ENCODE measurements at regions not wholly inside any gene's neighbourhood (a gene's known extent, or its start where the extent isn't known, plus 50 kb on each side); places are given as distances from the start of the nearest gene placed in this dataset.

GRCh38 chr18:70446063-70446462, 157.2 kb downstream of the SOCS6 start:
- peaks cover 30% of the 10 kb centered on the region for H3K9me3 ChIP-seq (ENCODE audit: insufficient read depth, low read length)
- TF ChIP-seq ZNF274 (IDR thresholded peaks at IDR 0.05; ENCODE audit: low read depth, low read length), result no peak
- TF ChIP-seq SUZ12 (IDR thresholded peaks at IDR 0.05; ENCODE audit: extremely low read depth, insufficient read depth, insufficient read length), result no peak
- no peak for TF ChIP-seq YY1 (IDR thresholded peaks at IDR 0.05; ENCODE audit: insufficient read depth, insufficient read length)
- DNase-seq (ENCODE audit: low read depth, low spot score), result no peak
- H3K4me3 ChIP-seq (ENCODE audit: insufficient read length, low read depth), result no peak overlapping the region
- H3K9ac ChIP-seq (ENCODE audit: insufficient read length, low read depth), result no peak overlapping the region
- no peaks in the 10 kb centered on the region for H3K4me1 ChIP-seq (ENCODE audit: insufficient read depth, insufficient read length)
- no peaks in the 10 kb centered on the region for H3K36me3 ChIP-seq (ENCODE audit: insufficient read depth, insufficient read length, low read length)
- H3K27me3 ChIP-seq (ENCODE audit: insufficient read depth, insufficient read length), result no peaks in the 10 kb centered on the region

GRCh38 chr18:70442933-70443332, 154.1 kb downstream of the SOCS6 start:
- no peak for DNase-seq (ENCODE audit: low read depth, low spot score)
- H3K4me3 ChIP-seq (ENCODE audit: insufficient read length, low read depth), result no peak overlapping the region
- no peak for TF ChIP-seq SUZ12 (IDR thresholded peaks at IDR 0.05; ENCODE audit: extremely low read depth, insufficient read depth, insufficient read length)
- TF ChIP-seq ZNF274 (IDR thresholded peaks at IDR 0.05; ENCODE audit: low read depth, low read length), result no peak
- TF ChIP-seq YY1 (IDR thresholded peaks at IDR 0.05; ENCODE audit: insufficient read depth, insufficient read length), result no peak
- H3K27me3 ChIP-seq (ENCODE audit: insufficient read depth, insufficient read length), result no peaks in the 10 kb centered on the region
- no peak overlapping the region for H3K9ac ChIP-seq (ENCODE audit: insufficient read length, low read depth)
- no peaks in the 10 kb centered on the region for H3K4me1 ChIP-seq (ENCODE audit: insufficient read depth, insufficient read length)
- no peaks in the 10 kb centered on the region for H3K36me3 ChIP-seq (ENCODE audit: insufficient read depth, insufficient read length, low read length)
- H3K9me3 ChIP-seq (ENCODE audit: insufficient read depth, low read length), result peaks cover 32% of the 10 kb centered on the region

- Histone ChIP-seq H3K9me3 (ENCODE audit: insufficient read depth, low read length) (no peaks in the 10 kb centered on the region), H3K9ac (ENCODE audit: insufficient read length, low read depth) (no peak overlapping the region), H3K4me3 (ENCODE audit: insufficient read length, low read depth) (no peak overlapping the region), H3K4me1 (ENCODE audit: insufficient read depth, insufficient read length) (no peaks in the 10 kb centered on the region), H3K36me3 (ENCODE audit: insufficient read depth, insufficient read length, low read length) (no peaks in the 10 kb centered on the region), H3K27me3 (ENCODE audit: insufficient read depth, insufficient read length) (no peaks in the 10 kb centered on the region)
- no peak for TF ChIP-seq YY1 (IDR thresholded peaks at IDR 0.05; ENCODE audit: insufficient read depth, insufficient read length)
- no peak for TF ChIP-seq SUZ12 (IDR thresholded peaks at IDR 0.05; ENCODE audit: extremely low read depth, insufficient read depth, insufficient read length)
- no peak for TF ChIP-seq ZNF274 (IDR thresholded peaks at IDR 0.05; ENCODE audit: low read depth, low read length)
- DNase-seq (ENCODE audit: low read depth, low spot score), result no peak
These were observed 144.1 kb downstream of the SOCS6 start for GRCh38 chr18:70432804-70433400.

GRCh38 chr18:70431203-70431624, 142.4 kb downstream of the SOCS6 start:
- no peaks in the 10 kb centered on the region for H3K36me3 ChIP-seq (ENCODE audit: insufficient read depth, insufficient read length, low read length)
- no peaks in the 10 kb centered on the region for H3K9me3 ChIP-seq (ENCODE audit: insufficient read depth, low read length)
- DNase-seq (ENCODE audit: low read depth, low spot score), result no peak
- H3K4me1 ChIP-seq (ENCODE audit: insufficient read depth, insufficient read length), result no peaks in the 10 kb centered on the region
- no peak overlapping the region for H3K4me3 ChIP-seq (ENCODE audit: insufficient read length, low read depth)
- TF ChIP-seq SUZ12 (IDR thresholded peaks at IDR 0.05; ENCODE audit: extremely low read depth, insufficient read depth, insufficient read length), result no peak
- no peak for TF ChIP-seq ZNF274 (IDR thresholded peaks at IDR 0.05; ENCODE audit: low read depth, low read length)
- TF ChIP-seq YY1 (IDR thresholded peaks at IDR 0.05; ENCODE audit: insufficient read depth, insufficient read length), result no peak
- no peak overlapping the region for H3K9ac ChIP-seq (ENCODE audit: insufficient read length, low read depth)
- H3K27me3 ChIP-seq (ENCODE audit: insufficient read depth, insufficient read length), result no peaks in the 10 kb centered on the region

- H3K9ac ChIP-seq (ENCODE audit: insufficient read length, low read depth), result no peak overlapping the region
- TF ChIP-seq ZNF274 (IDR thresholded peaks at IDR 0.05; ENCODE audit: low read depth, low read length) (no peak), SUZ12 (IDR thresholded peaks at IDR 0.05; ENCODE audit: extremely low read depth, insufficient read depth, insufficient read length) (no peak), YY1 (IDR thresholded peaks at IDR 0.05; ENCODE audit: insufficient read depth, insufficient read length) (no peak)
- H3K36me3 ChIP-seq (ENCODE audit: insufficient read depth, insufficient read length, low read length), result no peaks in the 10 kb centered on the region
- no peaks in the 10 kb centered on the region; the same call in 1 of the 2 replicates for H3K9me3 ChIP-seq (ENCODE audit: insufficient read depth, low read length)
- no peaks in the 10 kb centered on the region for H3K4me1 ChIP-seq (ENCODE audit: insufficient read depth, insufficient read length)
- no peaks in the 10 kb centered on the region for H3K27me3 ChIP-seq (ENCODE audit: insufficient read depth, insufficient read length)
- H3K4me3 ChIP-seq (ENCODE audit: insufficient read length, low read depth), result no peak overlapping the region
- DNase-seq (ENCODE audit: low read depth, low spot score), result no peak
These were observed 141.8 kb downstream of the SOCS6 start for GRCh38 chr18:70430501-70431173.

GRCh38 chr18:70429847-70430500, 141.1 kb downstream of the SOCS6 start:
- no peaks in the 10 kb centered on the region for H3K27me3 ChIP-seq (ENCODE audit: insufficient read depth, insufficient read length)
- no peaks in the 10 kb centered on the region; the same call in 1 of the 2 replicates for H3K9me3 ChIP-seq (ENCODE audit: insufficient read depth, low read length)
- H3K36me3 ChIP-seq (ENCODE audit: insufficient read depth, insufficient read length, low read length), result no peaks in the 10 kb centered on the region
- no peak overlapping the region for H3K4me3 ChIP-seq (ENCODE audit: insufficient read length, low read depth)
- no peak overlapping the region for H3K9ac ChIP-seq (ENCODE audit: insufficient read length, low read depth)
- no peaks in the 10 kb centered on the region for H3K4me1 ChIP-seq (ENCODE audit: insufficient read depth, insufficient read length)
- no peak for TF ChIP-seq YY1 (IDR thresholded peaks at IDR 0.05; ENCODE audit: insufficient read depth, insufficient read length)
- TF ChIP-seq ZNF274 (IDR thresholded peaks at IDR 0.05; ENCODE audit: low read depth, low read length), result no peak
- TF ChIP-seq SUZ12 (IDR thresholded peaks at IDR 0.05; ENCODE audit: extremely low read depth, insufficient read depth, insufficient read length), result no peak
- no peak for DNase-seq (ENCODE audit: low read depth, low spot score)

- no peak for TF ChIP-seq YY1 (IDR thresholded peaks at IDR 0.05; ENCODE audit: insufficient read depth, insufficient read length)
- no peak for TF ChIP-seq SUZ12 (IDR thresholded peaks at IDR 0.05; ENCODE audit: extremely low read depth, insufficient read depth, insufficient read length)
- no peak for TF ChIP-seq ZNF274 (IDR thresholded peaks at IDR 0.05; ENCODE audit: low read depth, low read length)
- Histone ChIP-seq H3K36me3 (ENCODE audit: insufficient read depth, insufficient read length, low read length) (no peaks in the 10 kb centered on the region), H3K9ac (ENCODE audit: insufficient read length, low read depth) (no peak overlapping the region), H3K4me1 (ENCODE audit: insufficient read depth, insufficient read length) (no peaks in the 10 kb centered on the region), H3K9me3 (ENCODE audit: insufficient read depth, low read length) (no peaks in the 10 kb centered on the region; the same call in 1 of the 2 replicates), H3K4me3 (ENCODE audit: insufficient read length, low read depth) (no peak overlapping the region), H3K27me3 (ENCODE audit: insufficient read depth, insufficient read length) (no peaks in the 10 kb centered on the region)
- no peak for DNase-seq (ENCODE audit: low read depth, low spot score)
These were observed 139.6 kb downstream of the SOCS6 start for GRCh38 chr18:70428439-70428838.
